ENCODE measurements at regions not wholly inside any gene's neighbourhood (a gene's known extent, or its start where the extent isn't known, plus 50 kb on each side); places are given as distances from the start of the nearest gene placed in this dataset.

DNA sequence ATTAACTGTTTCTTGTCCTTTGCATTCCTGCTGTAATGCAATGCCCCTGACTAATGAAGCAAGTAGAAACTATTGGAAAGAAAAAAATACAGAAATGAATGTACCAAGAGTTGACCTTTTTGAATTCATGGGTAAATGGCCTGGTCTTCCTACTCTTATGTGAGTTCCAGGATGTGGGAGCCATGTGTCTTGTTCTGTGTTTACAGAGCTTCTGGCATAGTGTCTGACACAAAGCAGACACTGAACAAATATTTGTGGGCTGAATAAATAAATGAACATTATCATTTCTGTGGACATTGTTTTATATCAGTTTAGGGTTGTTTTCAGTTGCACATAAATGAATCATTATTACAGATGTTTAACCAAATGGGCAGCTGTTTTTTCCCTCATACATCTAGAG lies 155.5 kb downstream of the CD8B2 start:
- POLR2A ChIA-PET: no interaction called here
- CTCF ChIA-PET: no interaction called here
- no peak for TF ChIP-seq ARNT (IDR thresholded peaks at IDR 0.05)
- no peak for TF ChIP-seq FOXM1 (IDR thresholded peaks at IDR 0.05; ENCODE audit: borderline replicate concordance)
- no peak for TF ChIP-seq CTBP1 (IDR thresholded peaks at IDR 0.05; ENCODE audit: borderline replicate concordance)
- TF ChIP-seq FOXK2 (IDR thresholded peaks at IDR 0.05): no peak
- no peak for TF ChIP-seq BHLHE40 (IDR thresholded peaks at IDR 0.05; ENCODE audit: borderline replicate concordance)
- no peak for TF ChIP-seq SP1 (IDR thresholded peaks at IDR 0.05)
- TF ChIP-seq, protein P1, sequence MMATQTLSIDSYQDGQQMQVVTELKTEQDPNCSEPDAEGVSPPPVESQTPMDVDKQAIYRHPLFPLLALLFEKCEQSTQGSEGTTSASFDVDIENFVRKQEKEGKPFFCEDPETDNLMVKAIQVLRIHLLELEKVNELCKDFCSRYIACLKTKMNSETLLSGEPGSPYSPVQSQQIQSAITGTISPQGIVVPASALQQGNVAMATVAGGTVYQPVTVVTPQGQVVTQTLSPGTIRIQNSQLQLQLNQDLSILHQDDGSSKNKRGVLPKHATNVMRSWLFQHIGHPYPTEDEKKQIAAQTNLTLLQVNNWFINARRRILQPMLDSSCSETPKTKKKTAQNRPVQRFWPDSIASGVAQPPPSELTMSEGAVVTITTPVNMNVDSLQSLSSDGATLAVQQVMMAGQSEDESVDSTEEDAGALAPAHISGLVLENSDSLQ (IDR thresholded peaks at IDR 0.05): no peak
- no peak for TF ChIP-seq ELF4 (IDR thresholded peaks at IDR 0.05)
- no peak for TF ChIP-seq NFRKB (IDR thresholded peaks at IDR 0.05)
- no peak for TF ChIP-seq FOXA1 (IDR thresholded peaks at IDR 0.05)
- no peak for TF ChIP-seq LEF1 (IDR thresholded peaks at IDR 0.05; ENCODE audit: borderline replicate concordance)
- no peak for TF ChIP-seq TARDBP (IDR thresholded peaks at IDR 0.05)
- TF ChIP-seq L3MBTL2 (conservative IDR thresholded peaks at IDR 0.05): no peak
- no peak for TF ChIP-seq SUZ12 (IDR thresholded peaks at IDR 0.05)
- TF ChIP-seq HDGF (IDR thresholded peaks at IDR 0.05; ENCODE audit: borderline replicate concordance): no peak
- TF ChIP-seq ZNF384 (IDR thresholded peaks at IDR 0.05): no peak
- DNase-seq (ENCODE audit: extremely low spot score): no peak

DNA sequence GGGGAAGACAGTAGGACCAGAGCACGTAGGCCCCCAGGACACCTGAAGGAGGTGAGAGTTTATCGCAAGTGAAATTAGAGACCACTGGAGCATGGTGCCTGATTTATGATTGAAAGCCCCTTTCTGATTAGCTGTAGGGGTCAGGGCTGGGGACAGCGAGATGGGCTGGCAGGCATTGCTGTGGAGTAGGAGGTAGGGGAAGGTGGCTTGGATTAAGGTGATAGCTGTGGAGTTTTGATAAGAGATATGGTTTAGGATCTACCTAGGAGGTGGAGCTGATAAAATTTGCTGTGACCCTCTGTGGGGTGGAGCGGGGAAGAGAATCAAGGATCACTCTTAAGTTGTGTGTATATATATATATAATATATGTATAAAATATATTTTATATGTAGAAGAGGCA lies 157.5 kb downstream of the CD8B2 start:
- ChIA-PET CTCF (no interaction called here), POLR2A (no interaction called here)
- no peak for DNase-seq (ENCODE audit: extremely low spot score)
- TF ChIP-seq NFRKB (IDR thresholded peaks at IDR 0.05) (no peak), LEF1 (IDR thresholded peaks at IDR 0.05; ENCODE audit: borderline replicate concordance) (no peak), HDGF (IDR thresholded peaks at IDR 0.05; ENCODE audit: borderline replicate concordance) (no peak), SUZ12 (IDR thresholded peaks at IDR 0.05) (no peak), ELF4 (IDR thresholded peaks at IDR 0.05) (no peak), FOXM1 (IDR thresholded peaks at IDR 0.05; ENCODE audit: borderline replicate concordance) (no peak), CTBP1 (IDR thresholded peaks at IDR 0.05; ENCODE audit: borderline replicate concordance) (no peak), ARNT (IDR thresholded peaks at IDR 0.05) (no peak), BHLHE40 (IDR thresholded peaks at IDR 0.05; ENCODE audit: borderline replicate concordance) (no peak)
- TF ChIP-seq, protein P1 (IDR thresholded peaks at IDR 0.05): no peak

DNA sequence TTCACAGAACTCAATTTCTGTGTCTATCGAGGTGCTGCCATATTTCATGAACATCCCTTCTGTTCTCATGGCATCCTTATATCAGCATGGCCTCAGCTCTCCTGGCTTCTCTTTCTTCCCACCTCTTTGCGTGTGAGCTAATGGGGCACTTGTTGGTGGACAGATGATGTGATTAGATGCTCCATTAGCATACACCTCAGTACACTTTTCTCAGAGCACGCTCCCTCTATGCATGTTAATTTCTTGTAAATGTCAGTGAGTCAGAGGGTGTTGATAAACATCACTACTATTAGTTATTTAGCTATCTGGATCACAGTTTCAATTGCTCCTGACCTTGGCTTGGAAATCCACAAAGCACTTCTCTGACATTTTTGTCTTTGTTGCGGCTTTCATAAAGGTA lies 159.4 kb downstream of the CD8B2 start:
- CTCF ChIA-PET: no interaction called here
- POLR2A ChIA-PET: no interaction called here
- no peak for DNase-seq (ENCODE audit: extremely low spot score)
- TF ChIP-seq ELF4 (IDR thresholded peaks at IDR 0.05) (no peak), ARNT (IDR thresholded peaks at IDR 0.05) (no peak), SUZ12 (IDR thresholded peaks at IDR 0.05) (no peak), FOXK2 (IDR thresholded peaks at IDR 0.05) (no peak), TARDBP (IDR thresholded peaks at IDR 0.05) (no peak), LEF1 (IDR thresholded peaks at IDR 0.05; ENCODE audit: borderline replicate concordance) (no peak), BHLHE40 (IDR thresholded peaks at IDR 0.05; ENCODE audit: borderline replicate concordance) (no peak), SP1 (IDR thresholded peaks at IDR 0.05) (no peak), FOXM1 (IDR thresholded peaks at IDR 0.05; ENCODE audit: borderline replicate concordance) (no peak), FOXA1 (IDR thresholded peaks at IDR 0.05) (no peak), ZNF384 (IDR thresholded peaks at IDR 0.05) (no peak), L3MBTL2 (conservative IDR thresholded peaks at IDR 0.05) (no peak), CTBP1 (IDR thresholded peaks at IDR 0.05; ENCODE audit: borderline replicate concordance) (no peak), NFRKB (IDR thresholded peaks at IDR 0.05) (no peak), HDGF (IDR thresholded peaks at IDR 0.05; ENCODE audit: borderline replicate concordance) (no peak)
- TF ChIP-seq, protein P1 (IDR thresholded peaks at IDR 0.05): no peak

GRCh38 chr2:106649306-106649705 lies 162.1 kb downstream of the CD8B2 start:
- no peak for TF ChIP-seq FOXA1 (IDR thresholded peaks at IDR 0.05)
- TF ChIP-seq SUZ12 (IDR thresholded peaks at IDR 0.05): no peak
- no peak for TF ChIP-seq FOXK2 (IDR thresholded peaks at IDR 0.05)
- no peak for TF ChIP-seq ARNT (IDR thresholded peaks at IDR 0.05)
- TF ChIP-seq, protein P1 (IDR thresholded peaks at IDR 0.05): no peak
- no peak for TF ChIP-seq LEF1 (IDR thresholded peaks at IDR 0.05; ENCODE audit: borderline replicate concordance)
- TF ChIP-seq ELF4 (IDR thresholded peaks at IDR 0.05): no peak
- TF ChIP-seq NFRKB (IDR thresholded peaks at IDR 0.05): no peak
- TF ChIP-seq BHLHE40 (IDR thresholded peaks at IDR 0.05; ENCODE audit: borderline replicate concordance): no peak
- no peak for TF ChIP-seq L3MBTL2 (conservative IDR thresholded peaks at IDR 0.05)
- TF ChIP-seq CTBP1 (IDR thresholded peaks at IDR 0.05; ENCODE audit: borderline replicate concordance): no peak
- TF ChIP-seq FOXM1 (IDR thresholded peaks at IDR 0.05; ENCODE audit: borderline replicate concordance): no peak
- TF ChIP-seq HDGF (IDR thresholded peaks at IDR 0.05; ENCODE audit: borderline replicate concordance): no peak
- TF ChIP-seq SP1 (IDR thresholded peaks at IDR 0.05): no peak
- TF ChIP-seq ZNF384 (IDR thresholded peaks at IDR 0.05): no peak
- no peak for TF ChIP-seq TARDBP (IDR thresholded peaks at IDR 0.05)
- no peak for DNase-seq (ENCODE audit: extremely low spot score)
- CTCF ChIA-PET: no interaction called here
- POLR2A ChIA-PET: no interaction called here

- ChIA-PET POLR2A (no interaction called here), CTCF (no interaction called here)
- DNase-seq (ENCODE audit: extremely low spot score): no peak
- TF ChIP-seq NFRKB (IDR thresholded peaks at IDR 0.05) (no peak), ELF4 (IDR thresholded peaks at IDR 0.05) (no peak), ZNF384 (IDR thresholded peaks at IDR 0.05) (no peak)
These were observed 166.3 kb downstream of the CD8B2 start for GRCh38 chr2:106653465-106653864.

GRCh38 chr2:106658616-106659015 lies 171.5 kb downstream of the CD8B2 start:
- no peak for TF ChIP-seq ELF4 (IDR thresholded peaks at IDR 0.05)
- no peak for TF ChIP-seq TARDBP (IDR thresholded peaks at IDR 0.05)
- TF ChIP-seq FOXM1 (IDR thresholded peaks at IDR 0.05; ENCODE audit: borderline replicate concordance): no peak
- TF ChIP-seq L3MBTL2 (conservative IDR thresholded peaks at IDR 0.05): no peak
- TF ChIP-seq FOXK2 (IDR thresholded peaks at IDR 0.05): no peak
- TF ChIP-seq, protein P1 (IDR thresholded peaks at IDR 0.05): no peak
- no peak for TF ChIP-seq SP1 (IDR thresholded peaks at IDR 0.05)
- TF ChIP-seq LEF1 (IDR thresholded peaks at IDR 0.05; ENCODE audit: borderline replicate concordance): no peak
- no peak for TF ChIP-seq ARNT (IDR thresholded peaks at IDR 0.05)
- no peak for TF ChIP-seq ZNF384 (IDR thresholded peaks at IDR 0.05)
- TF ChIP-seq SUZ12 (IDR thresholded peaks at IDR 0.05): no peak
- no peak for TF ChIP-seq HDGF (IDR thresholded peaks at IDR 0.05; ENCODE audit: borderline replicate concordance)
- no peak for TF ChIP-seq CTBP1 (IDR thresholded peaks at IDR 0.05; ENCODE audit: borderline replicate concordance)
- TF ChIP-seq BHLHE40 (IDR thresholded peaks at IDR 0.05; ENCODE audit: borderline replicate concordance): no peak
- no peak for TF ChIP-seq FOXA1 (IDR thresholded peaks at IDR 0.05)
- ChIA-PET POLR2A (no interaction called here), CTCF (no interaction called here)
- no peak for DNase-seq (ENCODE audit: extremely low spot score)
